Aorta (tissue), 5 donors: ENCODE measurements at regions not wholly inside any gene's neighbourhood (a gene's known extent, or its start where the extent isn't known, plus 50 kb on each side); places are given as distances from the start of the nearest gene placed in this dataset.
A peak's percentile ranks its signal among the peaks of the same experiment; 100 is the strongest.

ENCODE experiments used
- ATAC-seq: fragments of 200-7000 bp; cut with Tn5 transposase; one replicate; pipeline ENCODE4 v1.9.1; 2022; ENCODE audit warnings: moderate library complexity; ENCODE audit not compliant: low FRiP score
- DNase-seq, 2 donors: peaks; one replicate each; pipeline ENCODE4 v3.0.0-alpha.2; 2020
- H3K27ac ChIP-seq, 2 donors: one replicate each; pipeline ENCODE4 v1.5.1; 2013; ENCODE audit warnings: low read length in 2 of 2, mild to moderate bottlenecking in 2 of 2, moderate library complexity in 2 of 2, control low read depth in 1 of 2, inconsistent platforms in 1 of 2, low read depth in 1 of 2
- H3K27me3 ChIP-seq, 2 donors: one replicate each; pipeline ENCODE4 v1.6.1; 2013; ENCODE audit warnings: control low read depth in 1 of 2, low read length in 1 of 2, mild to moderate bottlenecking in 1 of 2, moderate library complexity in 1 of 2; ENCODE audit not compliant: insufficient read depth in 2 of 2, control insufficient read depth in 1 of 2
- H3K36me3 ChIP-seq, 2 donors: one replicate each; pipeline ENCODE4 v1.6.1; 2013; ENCODE audit warnings: control low read depth in 1 of 2, low read length in 1 of 2, mild to moderate bottlenecking in 1 of 2; ENCODE audit not compliant: insufficient read depth in 2 of 2, control insufficient read depth in 1 of 2
- H3K4me1 ChIP-seq, 2 donors: one replicate each; pipeline ENCODE4 v1.6.1; 2013; ENCODE audit warnings: low read length in 2 of 2, control low read depth in 1 of 2, mild to moderate bottlenecking in 1 of 2, moderate library complexity in 1 of 2; ENCODE audit not compliant: insufficient read depth in 2 of 2, control insufficient read depth in 1 of 2
- H3K4me3 ChIP-seq, 2 donors: one replicate each; pipeline ENCODE4 v1.5.1; 2013; ENCODE audit warnings: low read length in 2 of 2, control low read depth in 1 of 2, mild to moderate bottlenecking in 1 of 2
- H3K9me3 ChIP-seq: one replicate; pipeline ENCODE4 v1.6.1; 2013; ENCODE audit warnings: mild to moderate bottlenecking, low read length; ENCODE audit not compliant: control insufficient read depth
- WGBS, 2 donors: extraction: QIAGEN DNeasy Blood & Tissue Kit; methylation state at CpG; one replicate each; pipeline ENCODE4 v1.1.7; 2013; 5-methylcytosine and 5-hydroxymethylcytosine counted together
- intact Hi-C, 2 donors: fragments of 100-400 bp; cut with DNase I; formaldehyde crosslinking; loops; one replicate each; pipeline versions ENCODE4 v1.14.2 to v1.15.0; 2022
- donor health status: healthy with polysubstance abuse.
- donor health status: Bipolar disorder and iron deficiency.
- donor health status: DM: no; HTN: no; CAD: no.
- donor health status: DM: no; HTN: no; CAD: no.
- donor health status: DM: yes; HTN: yes; CAD: no.

GRCh38 chr15:91678003-91678402 lies 175.5 kb upstream of the SLCO3A1 start:
- ATAC-seq (no peak), DNase-seq (no peak)
- no peak overlapping the region for H3K4me3 ChIP-seq
- no peaks in the 10 kb centered on the region for H3K27me3 ChIP-seq
- no peaks in the 10 kb centered on the region for H3K36me3 ChIP-seq
- intact Hi-C loops = loop anchor here in 1 of 2 donors (10.0 kb wide), 1 partner anchor 363 kb away; no protein-coding TSS in a partner anchor
- H3K27ac ChIP-seq = no peak overlapping the region
- H3K4me1 ChIP-seq = no peaks in the 10 kb centered on the region
- no peaks in the 10 kb centered on the region for H3K9me3 ChIP-seq
- 79 to 83% methylated on average over 2 of the region's 2 CpGs for WGBS, 2 donors

- DNase-seq = no peak
- H3K4me1 ChIP-seq = no peaks in the 10 kb centered on the region
- no peak overlapping the region for H3K27ac ChIP-seq
- no peak overlapping the region for H3K4me3 ChIP-seq
- intact Hi-C loops = loop anchor here in 1 of 2 donors (10.0 kb wide), 1 partner anchor 365 kb away; no protein-coding TSS in a partner anchor
- H3K27me3 ChIP-seq = no peaks in the 10 kb centered on the region
- WGBS, 2 donors = 69 to 75% methylated on average over 2 of the region's 2 CpGs
- no peaks in the 10 kb centered on the region for H3K9me3 ChIP-seq
- H3K36me3 ChIP-seq = no peaks in the 10 kb centered on the region
- no peak for ATAC-seq
These were observed 174.1 kb upstream of the SLCO3A1 start for GRCh38 chr15:91679447-91679846.

- Histone ChIP-seq H3K36me3 (no peaks in the 10 kb centered on the region), H3K27ac (no peak overlapping the region), H3K27me3 (no peaks in the 10 kb centered on the region), H3K4me1 (no peaks in the 10 kb centered on the region), H3K4me3 (no peak overlapping the region), H3K9me3 (no peaks in the 10 kb centered on the region)
- 81 to 86% methylated on average over 1 of the region's 1 CpG for WGBS, 2 donors
- ATAC-seq (no peak), DNase-seq (no peak)
- intact Hi-C loops = no loop called here
These were observed 168.1 kb upstream of the SLCO3A1 start for GRCh38 chr15:91685436-91685835.

GRCh38 chr15:91688811-91689210 lies 164.7 kb upstream of the SLCO3A1 start:
- no peaks in the 10 kb centered on the region for H3K4me1 ChIP-seq
- 85 to 89% methylated on average over 3 of the region's 3 CpGs for WGBS, 2 donors
- no peaks in the 10 kb centered on the region for H3K27me3 ChIP-seq
- H3K9me3 ChIP-seq = no peaks in the 10 kb centered on the region
- H3K4me3 ChIP-seq = no peak overlapping the region
- ATAC-seq = no peak
- H3K27ac ChIP-seq = no peak overlapping the region
- no peak for DNase-seq
- intact Hi-C loops = no loop called here
- no peaks in the 10 kb centered on the region for H3K36me3 ChIP-seq

- ATAC-seq = no peak
- Histone ChIP-seq H3K9me3 (no peaks in the 10 kb centered on the region), H3K27ac (no peak overlapping the region), H3K27me3 (no peaks in the 10 kb centered on the region), H3K4me3 (no peak overlapping the region), H3K36me3 (no peaks in the 10 kb centered on the region), H3K4me1 (no peaks in the 10 kb centered on the region)
- no peak for DNase-seq
- 69 to 76% methylated on average over 6 of the region's 6 CpGs for WGBS, 2 donors
- intact Hi-C loops = no loop called here
These were observed 164.1 kb upstream of the SLCO3A1 start for GRCh38 chr15:91689377-91689776.

GRCh38 chr15:91692596-91692995 lies 160.9 kb upstream of the SLCO3A1 start:
- Histone ChIP-seq H3K27me3 (no peaks in the 10 kb centered on the region), H3K27ac (no peak overlapping the region), H3K9me3 (no peaks in the 10 kb centered on the region), H3K36me3 (no peaks in the 10 kb centered on the region), H3K4me1 (no peaks in the 10 kb centered on the region), H3K4me3 (no peak overlapping the region)
- no peak for DNase-seq
- no peak for ATAC-seq
- intact Hi-C loops = no loop called here
- 95 to 96% methylated on average over 5 of the region's 5 CpGs for WGBS, 2 donors

GRCh38 chr15:91694131-91694830 lies 159.2 kb upstream of the SLCO3A1 start:
- intact Hi-C loops = no loop called here
- DNase-seq = peak; percentile 56 to 81
- H3K27me3 ChIP-seq = no peaks in the 10 kb centered on the region
- 12 to 13% methylated on average over 11 of the region's 11 CpGs for WGBS, 2 donors
- no peaks in the 10 kb centered on the region for H3K9me3 ChIP-seq
- H3K36me3 ChIP-seq = no peaks in the 10 kb centered on the region
- H3K27ac ChIP-seq = peak overlapping the region; percentile 22 to 96
- peak; percentile 82 for ATAC-seq
- no peak overlapping the region for H3K4me3 ChIP-seq
- no peaks in the 10 kb centered on the region for H3K4me1 ChIP-seq

GRCh38 chr15:91694831-91695210 lies 158.7 kb upstream of the SLCO3A1 start:
- H3K27me3 ChIP-seq = no peaks in the 10 kb centered on the region
- H3K4me3 ChIP-seq = no peak overlapping the region
- ATAC-seq (peak; percentile 89), DNase-seq (peak in 1 of 2 donors; percentile 62)
- no peaks in the 10 kb centered on the region for H3K9me3 ChIP-seq
- H3K27ac ChIP-seq = peak overlapping the region in 1 of 2 donors; percentile 96
- H3K36me3 ChIP-seq = no peaks in the 10 kb centered on the region
- 37 to 43% methylated on average over 4 of the region's 4 CpGs for WGBS, 2 donors
- no peaks in the 10 kb centered on the region for H3K4me1 ChIP-seq
- intact Hi-C loops = loop anchor here in 1 of 2 donors (5.0 kb wide), 1 partner anchor 157 kb away; the partner anchor contains the start of gene SLCO3A1

- Histone ChIP-seq H3K4me1 (no peaks in the 10 kb centered on the region), H3K36me3 (no peaks in the 10 kb centered on the region), H3K4me3 (no peak overlapping the region), H3K9me3 (no peaks in the 10 kb centered on the region), H3K27me3 (no peaks in the 10 kb centered on the region), H3K27ac (no peak overlapping the region)
- DNase-seq = no peak
- intact Hi-C loops = loop anchor here in 1 of 2 donors (5.0 kb wide), 1 partner anchor 157 kb away; the partner anchor contains the start of gene SLCO3A1
- 92 to 93% methylated on average over 8 of the region's 8 CpGs for WGBS, 2 donors
- no peak for ATAC-seq
These were observed 157.7 kb upstream of the SLCO3A1 start for GRCh38 chr15:91695799-91696198.
